Mesothelial cell of epicardium (in vitro differentiated cells): ENCODE measurements at regions not wholly inside any gene's neighbourhood (a gene's known extent, or its start where the extent isn't known, plus 50 kb on each side); places are given as distances from the start of the nearest gene placed in this dataset.

Experiments used
- DNase-seq, 2 experiments: peaks; one replicate each; pipeline ENCODE4 v3.0.0; 2021; ENCODE audit warnings: low spot score in 2 of 2; ENCODE audit not compliant: unreplicated experiment in 2 of 2
- H3K27ac Mint-ChIP-seq: 2 replicates; pipeline ENCODE4 v1.8.0; 2021; ENCODE audit warnings: mixed read lengths
- H3K27me3 Mint-ChIP-seq: 2 replicates; pipeline ENCODE4 v1.8.0; 2021; ENCODE audit warnings: low read depth, mixed read lengths
- H3K36me3 Mint-ChIP-seq: 2 replicates; pipeline ENCODE4 v1.8.0; 2021; ENCODE audit warnings: mixed read lengths
- H3K4me1 Mint-ChIP-seq: 2 replicates; pipeline ENCODE4 v1.8.0; 2021; ENCODE audit warnings: mixed read lengths
- H3K4me3 Mint-ChIP-seq: 2 replicates; pipeline ENCODE4 v1.8.0; 2021; ENCODE audit warnings: mild to moderate bottlenecking, moderate library complexity, mixed read lengths
- H3K9me3 Mint-ChIP-seq: 2 replicates; pipeline ENCODE4 v1.8.0; 2021; ENCODE audit warnings: mixed read lengths
- CTCF ChIP-seq: fragments of 200-600 bp; sonication (generic); IDR thresholded peaks from one replicate; pipeline ENCODE4 v1.5.0; 2021; ENCODE audit warnings: antibody characterized with exemption; ENCODE audit not compliant: unreplicated experiment

- Mint-ChIP-seq H3K36me3 (peaks cover 5% of the 10 kb centered on the region), H3K27ac (peak overlapping the region; percentile 83), H3K4me3 (no peak overlapping the region), H3K4me1 (peaks cover 54% of the 10 kb centered on the region), H3K27me3 (no peaks in the 10 kb centered on the region), H3K9me3 (peaks cover 14% of the 10 kb centered on the region)
- no peak for TF ChIP-seq CTCF
- no peak for DNase-seq
Measured at GRCh38 chr14:53880761-53881160, 75.9 kb downstream of the BMP4 start.

GRCh38 chr14:53879747-53880146 lies 76.9 kb downstream of the BMP4 start:
- TF ChIP-seq CTCF, result no peak
- Mint-ChIP-seq H3K4me3 (no peak overlapping the region), H3K27ac (peak overlapping the region; percentile 73), H3K4me1 (peaks cover 44% of the 10 kb centered on the region), H3K9me3 (peaks cover 14% of the 10 kb centered on the region), H3K27me3 (no peaks in the 10 kb centered on the region), H3K36me3 (peaks cover 5% of the 10 kb centered on the region)
- no peak for DNase-seq

GRCh38 chr14:53879022-53879686 lies 77.5 kb downstream of the BMP4 start:
- peaks cover 14% of the 10 kb centered on the region for H3K9me3 Mint-ChIP-seq
- H3K4me1 Mint-ChIP-seq, result peaks cover 40% of the 10 kb centered on the region
- peak overlapping the region; percentile 61 for H3K27ac Mint-ChIP-seq
- TF ChIP-seq CTCF, result no peak
- H3K4me3 Mint-ChIP-seq, result no peak overlapping the region
- H3K36me3 Mint-ChIP-seq, result peaks cover 5% of the 10 kb centered on the region
- H3K27me3 Mint-ChIP-seq, result no peaks in the 10 kb centered on the region
- DNase-seq, result no peak

- Mint-ChIP-seq H3K4me3 (no peak overlapping the region), H3K27ac (no peak overlapping the region), H3K36me3 (peaks cover 5% of the 10 kb centered on the region), H3K9me3 (peaks cover 14% of the 10 kb centered on the region), H3K4me1 (peaks cover 37% of the 10 kb centered on the region), H3K27me3 (no peaks in the 10 kb centered on the region)
- DNase-seq, result no peak
- no peak for TF ChIP-seq CTCF
Measured at GRCh38 chr14:53875324-53875897, 81.2 kb downstream of the BMP4 start.

GRCh38 chr14:53874704-53875103 lies 81.9 kb downstream of the BMP4 start:
- TF ChIP-seq CTCF, result no peak
- DNase-seq, result no peak
- peaks cover 14% of the 10 kb centered on the region for H3K9me3 Mint-ChIP-seq
- no peak overlapping the region for H3K4me3 Mint-ChIP-seq
- H3K27ac Mint-ChIP-seq, result no peak overlapping the region
- no peaks in the 10 kb centered on the region for H3K27me3 Mint-ChIP-seq
- peaks cover 31% of the 10 kb centered on the region for H3K4me1 Mint-ChIP-seq
- peaks cover 5% of the 10 kb centered on the region for H3K36me3 Mint-ChIP-seq
